ENCODE measurements at regions not wholly inside any gene's neighbourhood (a gene's known extent, or its start where the extent isn't known, plus 50 kb on each side); places are given as distances from the start of the nearest gene placed in this dataset.

- peak; percentile 51 for DNase-seq
Observed at GRCh38 chr3:194769020-194769643, 83.4 kb downstream of the FAM43A start.

GRCh38 chr3:194772241-194773000 lies 86.7 kb downstream of the FAM43A start:
- no peak for DNase-seq

- DNase-seq = no peak
Observed at GRCh38 chr3:194773216-194773615, 87.5 kb downstream of the FAM43A start.

- DNase-seq = no peak
Observed at GRCh38 chr3:194773771-194774455, 88.2 kb downstream of the FAM43A start.

GRCh38 chr3:194775266-194775665 lies 89.6 kb downstream of the FAM43A start:
- DNase-seq = no peak

GRCh38 chr3:194775731-194776130 lies 90.0 kb downstream of the FAM43A start:
- DNase-seq = no peak

GRCh38 chr3:194777729-194778128 lies 92.0 kb downstream of the FAM43A start:
- no peak for DNase-seq

- DNase-seq = no peak
Observed at GRCh38 chr3:194779729-194780224, 94.1 kb downstream of the FAM43A start.

- no peak for DNase-seq
Observed at GRCh38 chr3:194780706-194781105, 95.0 kb downstream of the FAM43A start.

GRCh38 chr3:194781617-194782016 lies 95.9 kb downstream of the FAM43A start:
- no peak for DNase-seq

GRCh38 chr3:194782698-194783404 lies 97.2 kb downstream of the FAM43A start:
- no peak for DNase-seq

GRCh38 chr3:194784361-194784760 lies 98.7 kb downstream of the FAM43A start:
- no peak for DNase-seq

- DNase-seq = no peak
Observed at GRCh38 chr3:194785315-194785714, 99.6 kb downstream of the FAM43A start.

- DNase-seq = no peak
Observed at GRCh38 chr3:194787072-194787471, 101.4 kb downstream of the FAM43A start.

- no peak for DNase-seq
Observed at GRCh38 chr3:194787650-194788049, 102.0 kb downstream of the FAM43A start.

GRCh38 chr3:194792368-194792767 lies 106.7 kb downstream of the FAM43A start:
- DNase-seq = no peak

GRCh38 chr3:194797555-194798250 lies 112.0 kb downstream of the FAM43A start:
- DNase-seq = no peak

- no peak for DNase-seq
Observed at GRCh38 chr3:194798486-194798885, 112.8 kb downstream of the FAM43A start.

GRCh38 chr3:194800002-194800401 lies 114.3 kb downstream of the FAM43A start:
- no peak for DNase-seq

GRCh38 chr3:194801461-194802432 lies 116.1 kb downstream of the FAM43A start:
- DNase-seq = no peak

- DNase-seq = no peak
Observed at GRCh38 chr3:194804796-194805195, 119.1 kb downstream of the FAM43A start.

Data from activated gamma-delta T cell (primary cell).